Esophagus squamous epithelium (tissue), 4 donors: ENCODE measurements at regions not wholly inside any gene's neighbourhood (a gene's known extent, or its start where the extent isn't known, plus 50 kb on each side); places are given as distances from the start of the nearest gene placed in this dataset.

ENCODE experiments used
- CTCF ChIP-seq, 6 experiments: fragments of 450-650 bp in 4 of 6; fragments of 200-600 bp in 2 of 6; sonication (generic) in 2 of 6; IDR thresholded peaks; one replicate each; pipeline ENCODE4 v1.5.1; 2016 to 2019; ENCODE audit warnings: antibody characterized with exemption in 6 of 6, mild to moderate bottlenecking in 4 of 6, moderate library complexity in 4 of 6
- POLR2A ChIP-seq, 4 donors: fragments of 450-650 bp; IDR thresholded peaks; one replicate each; pipeline ENCODE4 v1.6.1; 2017; ENCODE audit warnings: antibody characterized with exemption in 4 of 4, mild to moderate bottlenecking in 4 of 4, moderate library complexity in 3 of 4

- TF ChIP-seq POLR2A (IDR thresholded peaks at IDR 0.05) = no peak
- TF ChIP-seq CTCF (IDR thresholded peaks at IDR 0.05) = no peak
Measured at GRCh38 chrX:4059893-4060292, 346.4 kb upstream of the PRKX start.
